GM18505 (cell line): ENCODE measurements at regions not wholly inside any gene's neighbourhood (a gene's known extent, or its start where the extent isn't known, plus 50 kb on each side); places are given as distances from the start of the nearest gene placed in this dataset.

Source experiments
- ATAC-seq: cut with Tn5 transposase; IDR thresholded peaks from one replicate; pipeline ENCODE4 v1.9.1; 2021; ENCODE audit not compliant: unreplicated experiment
- POLR2A ChIP-seq: IDR thresholded peaks from 4 replicates; pipeline ENCODE4 v1.6.1; 2011; ENCODE audit warnings: borderline replicate concordance; ENCODE audit not compliant: insufficient read depth, insufficient read length; ENCODE audit errors: extremely low read depth

GRCh38 chr5:4243479-4244264, 648.0 kb downstream of the IRX1 start:
- ATAC-seq = no peak
- TF ChIP-seq POLR2A = no peak

- no peak for TF ChIP-seq POLR2A
- no peak for ATAC-seq
These were observed 648.7 kb downstream of the IRX1 start for GRCh38 chr5:4244306-4244705.

GRCh38 chr5:4245076-4245475, 649.4 kb downstream of the IRX1 start:
- no peak for ATAC-seq
- no peak for TF ChIP-seq POLR2A

- no peak for TF ChIP-seq POLR2A
- ATAC-seq = no peak
These were observed 649.9 kb downstream of the IRX1 start for GRCh38 chr5:4245511-4245910.

GRCh38 chr5:4246447-4246846, 650.8 kb downstream of the IRX1 start:
- no peak for TF ChIP-seq POLR2A
- ATAC-seq = no peak

GRCh38 chr5:4250254-4250653, 654.6 kb downstream of the IRX1 start:
- ATAC-seq = no peak
- no peak for TF ChIP-seq POLR2A

GRCh38 chr5:4252385-4252784, 656.8 kb downstream of the IRX1 start:
- no peak for TF ChIP-seq POLR2A
- no peak for ATAC-seq

- ATAC-seq = no peak
These were observed 659.1 kb downstream of the IRX1 start for GRCh38 chr5:4254736-4255135.

GRCh38 chr5:4255441-4255840, 659.8 kb downstream of the IRX1 start:
- TF ChIP-seq POLR2A = no peak
- no peak for ATAC-seq

More at GRCh38 chr5:4254736-4255135, 659.1 kb downstream of the IRX1 start:
- no peak for TF ChIP-seq POLR2A

GRCh38 chr5:4258170-4258569, 662.5 kb downstream of the IRX1 start:
- no peak for TF ChIP-seq POLR2A
- no peak for ATAC-seq

- no peak for ATAC-seq
- TF ChIP-seq POLR2A = no peak
These were observed 675.6 kb downstream of the IRX1 start for GRCh38 chr5:4271193-4271592.

- TF ChIP-seq POLR2A = no peak
- ATAC-seq = no peak
These were observed 679.6 kb downstream of the IRX1 start for GRCh38 chr5:4275232-4275631.

- no peak for TF ChIP-seq POLR2A
- no peak for ATAC-seq
These were observed 699.2 kb downstream of the IRX1 start for GRCh38 chr5:4294878-4295277.

- no peak for TF ChIP-seq POLR2A
- ATAC-seq = no peak
These were observed 700.2 kb downstream of the IRX1 start for GRCh38 chr5:4295663-4296339.

GRCh38 chr5:4306057-4306456, 710.4 kb downstream of the IRX1 start:
- no peak for ATAC-seq
- no peak for TF ChIP-seq POLR2A

GRCh38 chr5:4309026-4309425, 713.4 kb downstream of the IRX1 start:
- TF ChIP-seq POLR2A = no peak
- ATAC-seq = no peak
